Activated CD4-positive, alpha-beta memory T cell treated with anti-CD3 and anti-CD28 coated beads for 36 hours (primary cell): ENCODE measurements at regions not wholly inside any gene's neighbourhood (a gene's known extent, or its start where the extent isn't known, plus 50 kb on each side); places are given as distances from the start of the nearest gene placed in this dataset.
"Not testable (repeated sequence)": the region's sequence is repeated elsewhere in the genome, so short reads cannot be mapped to it uniquely, and the experiment has no call there.

Experiments used
- CTCF ChIA-PET: fragments of 350-600 bp; sonication (Branson Sonifier 250); formaldehyde crosslinking; loops from one replicate; lab custom pipeline; 2021; ENCODE audit warnings: antibody characterized with exemption, inconsistent platforms; lab: Charles Lee
- POLR2A ChIA-PET: fragments of 350-600 bp; sonication (Branson Sonifier 250); formaldehyde crosslinking; loops from one replicate; lab custom pipeline; 2021; ENCODE audit warnings: antibody characterized with exemption; lab: Charles Lee
- DNase-seq: peaks from one replicate; pipeline ENCODE4 v3.0.0-alpha.2; 2020
- H3K27ac Mint-ChIP-seq: one replicate; pipeline ENCODE4 v1.8.0; 2021; ENCODE audit warnings: mixed read lengths
- H3K27me3 Mint-ChIP-seq: one replicate; pipeline ENCODE4 v1.8.0; 2021; ENCODE audit warnings: mixed read lengths
- H3K36me3 Mint-ChIP-seq: one replicate; pipeline ENCODE4 v1.8.0; 2021; ENCODE audit warnings: mixed read lengths
- H3K4me1 Mint-ChIP-seq: one replicate; pipeline ENCODE4 v1.8.0; 2021; ENCODE audit warnings: low read depth, mixed read lengths
- H3K4me3 Mint-ChIP-seq: one replicate; pipeline ENCODE4 v1.8.0; 2021; ENCODE audit warnings: mild to moderate bottlenecking, mixed read lengths
- H3K9me3 Mint-ChIP-seq: one replicate; pipeline ENCODE4 v1.8.0; 2021; ENCODE audit warnings: mixed read lengths
- intact Hi-C: fragments of 100-400 bp; cut with micrococcal nuclease; formaldehyde crosslinking; loops from one replicate; pipeline ENCODE4 v1.15.1; 2023

- no peak overlapping the region for H3K27ac Mint-ChIP-seq
- intact Hi-C loops = no loop called here
- CTCF ChIA-PET = interaction anchor here (0.6 to 1.3 kb wide), 2 partner anchors 14 to 24 kb away, joined by 3 to 6 read pairs; no protein-coding TSS in a partner anchor
Observed at GRCh38 chr19:28619816-28620429, 593.0 kb downstream of the UQCRFS1 start.

DNA sequence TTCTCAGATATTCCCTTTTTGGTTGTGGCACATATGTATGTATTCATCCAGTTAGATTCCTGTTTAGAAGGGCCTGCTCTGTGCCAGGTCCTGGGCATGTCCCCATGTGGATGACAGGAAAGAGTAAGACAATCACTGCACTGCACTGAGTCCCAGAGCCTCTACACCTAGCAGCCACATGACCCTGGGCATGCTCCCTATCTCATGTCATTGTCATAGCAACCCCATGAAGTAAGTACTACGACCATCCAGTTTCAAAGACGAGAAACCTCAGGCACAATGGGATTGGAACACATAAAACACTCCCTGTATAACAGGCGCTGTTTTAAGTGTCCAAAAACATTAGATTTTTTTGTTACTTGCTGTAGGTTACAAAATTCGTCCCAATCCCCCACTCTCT is 594.4 kb downstream of the UQCRFS1 start:
- Mint-ChIP-seq H3K4me3 (no peak overlapping the region), H3K9me3 (peaks cover 28% of the 10 kb centered on the region), H3K36me3 (peaks cover 2% of the 10 kb centered on the region), H3K27ac (no peak overlapping the region), H3K27me3 (no peaks in the 10 kb centered on the region), H3K4me1 (no peaks in the 10 kb centered on the region)
- DNase-seq = no peak
- intact Hi-C loops = no loop called here
- CTCF ChIA-PET = no interaction called here
- POLR2A ChIA-PET = no interaction called here

More at GRCh38 chr19:28619816-28620429, 593.0 kb downstream of the UQCRFS1 start:
- Mint-ChIP-seq H3K9me3 (peaks cover 16% of the 10 kb centered on the region), H3K4me3 (no peak overlapping the region), H3K36me3 (no peaks in the 10 kb centered on the region), H3K27me3 (no peaks in the 10 kb centered on the region), H3K4me1 (no peaks in the 10 kb centered on the region)
- POLR2A ChIA-PET = no interaction called here
- no peak for DNase-seq

DNA sequence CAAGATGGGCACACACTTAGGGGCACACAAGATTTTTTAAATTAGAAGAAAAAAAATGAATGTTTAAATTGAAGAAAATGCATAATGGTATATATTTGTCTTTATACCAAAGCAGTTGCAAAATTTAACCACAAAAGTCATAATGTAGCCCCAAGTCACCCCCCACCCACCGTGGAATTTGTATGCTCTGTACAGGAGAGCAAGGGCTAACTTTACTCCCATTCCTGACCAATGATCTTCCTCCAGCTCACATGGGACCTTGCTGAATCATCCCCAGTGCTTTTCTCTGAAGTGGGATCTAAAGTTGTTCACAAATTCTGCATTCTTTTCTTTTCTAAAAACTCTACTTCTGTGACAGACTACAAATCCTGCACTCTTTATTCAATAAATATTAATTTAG is 597.0 kb downstream of the UQCRFS1 start:
- Mint-ChIP-seq H3K4me1 (no peaks in the 10 kb centered on the region), H3K4me3 (no peak overlapping the region), H3K9me3 (peaks cover 35% of the 10 kb centered on the region), H3K36me3 (peaks cover 2% of the 10 kb centered on the region), H3K27ac (no peak overlapping the region), H3K27me3 (no peaks in the 10 kb centered on the region)
- intact Hi-C loops = no loop called here
- POLR2A ChIA-PET = no interaction called here
- no peak for DNase-seq
- CTCF ChIA-PET = no interaction called here

DNA sequence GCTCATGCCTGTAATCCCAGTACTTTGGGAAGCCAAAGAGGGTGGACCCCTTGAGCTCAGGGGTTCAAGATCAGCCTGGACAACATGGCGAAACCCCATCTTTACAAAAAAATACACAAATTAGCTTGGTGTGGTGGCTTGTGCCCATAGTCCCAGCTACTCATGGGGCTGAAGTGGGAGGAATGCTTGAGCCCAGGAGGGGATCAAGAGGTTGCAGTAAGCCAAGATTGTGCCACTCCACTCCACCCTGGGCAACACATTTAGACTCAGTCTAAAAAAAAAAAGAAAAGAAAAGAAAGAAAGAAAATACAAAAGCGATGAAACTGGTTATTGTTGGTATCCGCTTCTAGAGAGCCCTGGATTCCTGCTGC is 597.4 kb downstream of the UQCRFS1 start:
- ChIA-PET POLR2A (no interaction called here), CTCF (no interaction called here)
- intact Hi-C loops = no loop called here
- no peak overlapping the region for H3K4me3 Mint-ChIP-seq
- H3K4me1 Mint-ChIP-seq = no peaks in the 10 kb centered on the region
- no peak overlapping the region for H3K27ac Mint-ChIP-seq
- no peak for DNase-seq
- H3K27me3 Mint-ChIP-seq = no peaks in the 10 kb centered on the region
- peaks cover 2% of the 10 kb centered on the region for H3K36me3 Mint-ChIP-seq
- H3K9me3 Mint-ChIP-seq = peaks cover 35% of the 10 kb centered on the region

GRCh38 chr19:28614634-28615545 is 598.1 kb downstream of the UQCRFS1 start:
- no peaks in the 10 kb centered on the region for H3K4me1 Mint-ChIP-seq
- POLR2A ChIA-PET = no interaction called here
- H3K36me3 Mint-ChIP-seq = peaks cover 2% of the 10 kb centered on the region
- peaks cover 35% of the 10 kb centered on the region for H3K9me3 Mint-ChIP-seq
- DNase-seq = no peak
- H3K4me3 Mint-ChIP-seq = no peak overlapping the region
- no peaks in the 10 kb centered on the region for H3K27me3 Mint-ChIP-seq
- no peak overlapping the region for H3K27ac Mint-ChIP-seq
- intact Hi-C loops = no loop called here
- CTCF ChIA-PET = no interaction called here

GRCh38 chr19:28612275-28612769 is 600.6 kb downstream of the UQCRFS1 start:
- Mint-ChIP-seq H3K36me3 (peaks cover 2% of the 10 kb centered on the region), H3K4me3 (no peak overlapping the region), H3K4me1 (no peaks in the 10 kb centered on the region), H3K9me3 (peaks cover 40% of the 10 kb centered on the region), H3K27me3 (no peaks in the 10 kb centered on the region), H3K27ac (no peak overlapping the region)
- ChIA-PET POLR2A (no interaction called here), CTCF (no interaction called here)
- intact Hi-C loops = no loop called here
- no peak for DNase-seq

DNA sequence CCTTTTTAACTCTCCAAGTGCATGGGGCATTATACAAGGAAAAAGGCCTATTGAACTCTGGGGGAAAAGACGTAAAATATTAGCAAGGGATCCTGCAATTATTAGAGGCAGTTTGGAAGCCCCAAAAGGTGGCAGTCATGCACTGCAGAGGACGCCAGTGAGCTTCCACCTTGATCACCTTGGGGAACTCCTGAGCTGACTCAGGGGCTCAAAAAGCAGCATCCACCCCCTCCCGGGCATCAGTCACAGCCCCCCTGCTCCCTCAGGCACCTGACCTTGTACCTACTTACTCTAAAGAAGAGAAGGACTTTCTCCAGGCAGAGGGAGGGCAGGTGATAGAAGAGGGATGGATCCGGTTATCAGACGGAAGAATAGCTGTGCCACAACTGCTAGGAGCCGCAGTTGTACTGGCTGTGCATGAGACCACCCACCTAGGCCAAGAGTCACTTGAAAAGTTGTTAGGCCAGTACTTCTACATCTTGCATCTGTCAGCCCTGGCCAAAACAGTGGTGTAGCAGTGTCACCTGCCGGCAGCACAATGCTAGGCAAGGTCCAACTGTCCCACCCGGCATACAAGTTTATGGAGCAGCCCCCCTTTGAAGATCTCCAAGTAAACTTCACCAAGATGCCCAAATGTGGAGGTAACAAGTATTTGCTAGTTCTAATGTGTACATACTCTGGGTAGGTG is 601.6 kb downstream of the UQCRFS1 start:
- H3K27me3 Mint-ChIP-seq, intact Hi-C loops: not testable (repeated sequence)

DNA sequence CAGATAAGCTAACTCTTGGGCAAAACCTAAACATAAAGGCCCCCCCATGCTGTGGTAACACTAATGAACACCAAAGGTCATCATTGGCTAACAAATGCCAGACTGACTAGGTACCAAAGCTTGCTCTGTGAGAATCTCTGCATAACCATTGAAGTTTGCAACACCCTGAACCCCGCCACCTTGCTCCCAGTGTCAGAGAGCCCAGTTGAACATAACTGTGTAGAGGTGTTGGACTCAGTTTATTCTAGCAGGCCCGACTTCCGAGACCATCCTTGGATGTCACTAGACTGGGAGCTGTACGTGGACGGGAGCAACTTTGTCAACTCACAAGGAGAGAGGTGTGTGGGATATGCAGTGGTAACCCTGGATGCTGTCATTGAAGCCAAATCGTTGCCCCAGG is 602.2 kb downstream of the UQCRFS1 start:
- peaks cover 49% of the 10 kb centered on the region for H3K9me3 Mint-ChIP-seq
- CTCF ChIA-PET = no interaction called here
- H3K36me3 Mint-ChIP-seq = peaks cover 2% of the 10 kb centered on the region
- POLR2A ChIA-PET = no interaction called here
- no peak for DNase-seq
- H3K27ac Mint-ChIP-seq = no peak overlapping the region
- H3K4me3 Mint-ChIP-seq = no peak overlapping the region
- H3K27me3 Mint-ChIP-seq = no peaks in the 10 kb centered on the region
- no peaks in the 10 kb centered on the region for H3K4me1 Mint-ChIP-seq
- intact Hi-C loops = no loop called here

More for the DNA sequence above, 601.6 kb downstream of the UQCRFS1 start:
- CTCF ChIA-PET, H3K4me3 Mint-ChIP-seq, H3K27ac Mint-ChIP-seq, H3K4me1 Mint-ChIP-seq, DNase-seq, H3K36me3 Mint-ChIP-seq, POLR2A ChIA-PET: not testable (repeated sequence)
- H3K9me3 Mint-ChIP-seq = peaks cover 47% of the 10 kb centered on the region

DNA sequence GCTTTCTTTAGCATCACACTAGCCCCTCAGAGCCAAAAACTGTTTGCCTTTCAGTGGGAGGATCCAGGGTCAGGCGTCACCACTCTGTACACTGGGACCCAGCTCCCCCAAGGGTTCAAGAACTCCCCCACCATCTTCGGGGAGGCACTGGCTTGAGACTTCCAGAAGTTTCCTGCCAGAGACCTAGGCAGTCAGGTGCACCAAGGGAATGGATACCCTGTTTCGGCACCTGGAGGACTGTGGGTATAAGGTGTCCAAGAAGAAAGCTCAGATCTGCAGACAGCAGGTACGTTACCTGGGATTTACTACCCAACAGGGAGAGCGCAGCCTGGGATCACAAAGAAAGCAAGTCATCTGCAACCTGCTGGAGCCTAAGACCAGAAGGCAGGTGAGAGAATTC is 603.0 kb downstream of the UQCRFS1 start:
- Mint-ChIP-seq H3K27ac (no peak overlapping the region), H3K4me3 (no peak overlapping the region), H3K36me3 (peaks cover 2% of the 10 kb centered on the region), H3K27me3 (no peaks in the 10 kb centered on the region), H3K4me1 (no peaks in the 10 kb centered on the region), H3K9me3 (peaks cover 51% of the 10 kb centered on the region)
- intact Hi-C loops = no loop called here
- DNase-seq = no peak
- ChIA-PET POLR2A (no interaction called here), CTCF (no interaction called here)

- DNase-seq = no peak
- no peak overlapping the region for H3K27ac Mint-ChIP-seq
- H3K9me3 Mint-ChIP-seq = peaks cover 44% of the 10 kb centered on the region
- H3K27me3 Mint-ChIP-seq = no peaks in the 10 kb centered on the region
- H3K4me1 Mint-ChIP-seq = no peaks in the 10 kb centered on the region
- peaks cover 2% of the 10 kb centered on the region for H3K36me3 Mint-ChIP-seq
- intact Hi-C loops = no loop called here
- ChIA-PET CTCF (no interaction called here), POLR2A (no interaction called here)
- H3K4me3 Mint-ChIP-seq = no peak overlapping the region
Observed at GRCh38 chr19:28609091-28609755, 603.7 kb downstream of the UQCRFS1 start.

DNA sequence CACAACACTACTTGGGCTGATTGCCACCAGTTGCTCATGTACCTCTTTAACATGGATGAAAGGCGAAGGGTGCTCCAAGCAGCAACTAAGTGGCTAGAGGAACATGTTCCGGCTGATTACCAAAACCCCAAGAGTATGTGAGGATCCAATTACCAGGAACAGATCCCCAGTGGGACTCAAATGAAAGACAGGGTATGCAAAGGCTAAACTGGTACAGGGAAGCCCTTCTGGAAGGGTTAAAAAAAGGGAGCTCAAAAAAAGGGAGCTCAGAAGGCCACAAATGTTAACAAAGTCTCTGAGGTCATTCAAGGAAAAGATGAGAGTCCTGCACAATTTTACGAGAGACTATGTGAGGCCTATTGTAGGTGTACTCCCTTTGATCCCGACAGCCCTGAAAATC is 604.7 kb downstream of the UQCRFS1 start:
- no peak for DNase-seq
- Mint-ChIP-seq H3K27ac (no peak overlapping the region), H3K36me3 (no peaks in the 10 kb centered on the region), H3K4me3 (no peak overlapping the region), H3K4me1 (no peaks in the 10 kb centered on the region), H3K27me3 (no peaks in the 10 kb centered on the region), H3K9me3 (peaks cover 36% of the 10 kb centered on the region)
- POLR2A ChIA-PET = no interaction called here
- CTCF ChIA-PET = no interaction called here
- intact Hi-C loops = no loop called here

- no peak for DNase-seq
- H3K4me3 Mint-ChIP-seq = no peak overlapping the region
- ChIA-PET CTCF (no interaction called here), POLR2A (no interaction called here)
- no peaks in the 10 kb centered on the region for H3K36me3 Mint-ChIP-seq
- no peak overlapping the region for H3K27ac Mint-ChIP-seq
- peaks cover 33% of the 10 kb centered on the region for H3K9me3 Mint-ChIP-seq
- H3K27me3 Mint-ChIP-seq = no peaks in the 10 kb centered on the region
- intact Hi-C loops = no loop called here
- H3K4me1 Mint-ChIP-seq = no peaks in the 10 kb centered on the region
Observed at GRCh38 chr19:28607066-28607583, 605.8 kb downstream of the UQCRFS1 start.
